ENCODE measurements at regions not wholly inside any gene's neighbourhood (a gene's known extent, or its start where the extent isn't known, plus 50 kb on each side); places are given as distances from the start of the nearest gene placed in this dataset.
"Not testable (repeated sequence)": the region's sequence is repeated elsewhere in the genome, so short reads cannot be mapped to it uniquely, and the experiment has no call there.

DNA sequence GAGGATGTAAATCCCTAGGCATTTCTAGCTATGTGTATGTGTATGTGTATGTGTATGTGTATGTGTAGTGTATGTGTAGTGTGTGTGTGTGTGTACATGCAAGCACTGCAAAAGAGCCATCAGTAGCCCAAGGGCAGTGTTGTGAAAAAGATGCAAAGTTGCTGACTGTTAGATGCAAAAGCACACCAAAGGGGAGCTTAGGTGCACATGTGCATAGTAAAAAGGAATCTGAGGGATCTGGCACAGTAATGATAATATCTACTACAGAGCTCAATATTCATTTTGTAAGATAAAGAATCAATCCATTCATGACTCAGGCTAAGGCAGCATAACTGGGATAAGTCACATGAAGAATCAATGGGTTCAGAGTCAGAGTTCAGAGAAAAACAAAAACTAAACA, 80.2 kb downstream of the TMEM47 start:
- DNase-seq: no peak

- DNase-seq: no peak
Observed at GRCh38 chrX:34565981-34566380, 91.1 kb downstream of the TMEM47 start.

- DNase-seq: no peak
Observed at GRCh38 chrX:34563804-34564203, 93.3 kb downstream of the TMEM47 start.

DNA sequence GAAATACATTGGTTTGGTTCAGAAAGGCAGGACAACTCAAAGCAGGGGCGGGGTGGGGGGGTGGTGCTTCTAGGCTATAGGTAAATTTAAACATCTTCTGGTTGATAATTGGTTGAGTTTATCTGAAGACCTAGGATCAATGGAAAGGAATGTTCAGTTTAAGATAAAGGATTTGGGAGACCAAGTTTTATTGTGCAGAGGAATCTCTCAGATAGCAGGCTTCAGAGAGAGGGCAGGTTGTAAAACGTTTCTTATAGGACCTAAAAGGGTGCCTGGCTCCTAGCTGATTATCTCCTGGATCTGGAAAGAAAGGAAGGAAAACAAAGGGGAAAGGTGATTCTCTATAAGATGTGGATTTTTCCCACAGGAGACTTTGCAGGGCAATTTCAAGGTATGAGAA, 94.0 kb downstream of the TMEM47 start:
- no peak for DNase-seq

DNA sequence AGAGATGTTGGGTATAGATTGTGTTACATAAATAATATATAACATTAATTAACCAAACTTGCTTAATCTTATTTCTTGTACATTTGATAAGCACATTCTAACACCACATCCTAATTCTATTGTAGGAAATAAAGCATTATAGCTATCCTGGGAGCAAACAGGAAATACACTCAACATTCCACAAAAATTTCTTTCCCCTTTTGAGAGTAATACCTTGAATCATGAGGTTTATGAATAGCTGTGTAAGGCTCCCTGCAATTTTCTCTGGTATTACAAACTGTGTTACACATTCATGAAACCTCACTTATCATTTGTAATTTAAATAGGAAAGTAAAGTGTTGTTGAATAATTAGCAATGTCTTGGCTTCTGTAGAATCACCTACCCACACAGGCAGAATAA, 95.1 kb downstream of the TMEM47 start:
- DNase-seq: no peak

GRCh38 chrX:34560180-34560579, 96.9 kb downstream of the TMEM47 start:
- DNase-seq: no peak

DNA sequence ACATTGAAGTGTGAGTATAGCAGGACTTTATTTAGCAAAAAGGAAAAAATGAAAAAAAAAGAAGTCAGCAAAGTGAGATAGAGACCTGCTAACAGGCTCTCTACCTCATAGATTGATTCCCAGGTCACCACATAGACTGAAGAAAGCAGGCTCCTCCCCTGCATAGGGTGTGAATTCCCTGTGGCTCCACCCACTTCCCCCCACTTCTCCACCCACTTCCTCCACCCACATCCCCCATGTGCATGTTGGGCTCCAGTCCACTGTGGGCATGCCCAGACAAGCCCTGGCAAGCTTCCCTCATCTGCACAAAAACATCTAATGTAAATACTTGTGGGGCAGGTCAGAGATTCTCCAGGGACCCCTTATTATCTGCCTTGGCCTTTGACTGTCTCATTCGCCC, 97.8 kb downstream of the TMEM47 start:
- DNase-seq: no peak

DNA sequence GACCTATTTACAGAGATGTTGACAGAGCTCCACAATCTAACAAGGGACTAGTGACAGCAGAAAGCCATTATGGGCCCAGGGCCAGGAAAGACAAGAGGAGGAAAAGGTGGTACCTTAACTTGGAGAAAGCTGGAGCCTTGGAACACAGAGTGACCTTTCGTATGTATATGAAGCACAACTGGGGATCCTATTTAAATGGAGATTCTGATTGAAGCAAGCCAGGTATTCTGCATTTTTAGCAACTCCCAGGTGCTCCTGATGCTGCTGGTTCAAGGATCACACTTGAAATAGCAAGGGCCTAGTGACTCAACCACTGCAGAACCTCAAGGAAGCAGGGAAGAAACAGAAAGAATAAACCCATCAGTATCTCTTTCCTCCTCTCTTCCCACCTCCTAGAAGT, 99.4 kb downstream of the TMEM47 start:
- no peak for DNase-seq

- DNase-seq: no peak
Observed at GRCh38 chrX:34555481-34555880, 101.6 kb downstream of the TMEM47 start.

DNA sequence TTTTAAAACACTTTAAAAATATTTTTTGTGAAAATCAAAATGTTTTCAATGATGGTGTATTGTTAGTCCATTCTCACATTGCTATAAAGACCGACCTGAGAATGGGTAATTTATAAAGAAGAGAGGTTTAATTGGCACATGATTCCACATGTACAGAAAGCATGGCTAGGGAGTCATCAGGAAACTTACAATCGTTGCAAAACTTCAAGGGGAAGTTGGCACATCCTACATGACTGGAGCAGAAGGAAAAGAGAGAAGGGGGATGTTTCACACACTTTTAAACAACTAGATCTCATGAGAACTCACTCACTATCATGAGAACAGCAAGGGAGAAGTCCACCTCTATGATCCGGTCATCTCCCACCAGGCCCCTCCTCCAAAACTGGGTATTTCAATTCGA, 110.7 kb downstream of the TMEM47 start:
- no peak for DNase-seq

- DNase-seq: no peak
Observed at GRCh38 chrX:34528081-34528480, 129.0 kb downstream of the TMEM47 start.

DNA sequence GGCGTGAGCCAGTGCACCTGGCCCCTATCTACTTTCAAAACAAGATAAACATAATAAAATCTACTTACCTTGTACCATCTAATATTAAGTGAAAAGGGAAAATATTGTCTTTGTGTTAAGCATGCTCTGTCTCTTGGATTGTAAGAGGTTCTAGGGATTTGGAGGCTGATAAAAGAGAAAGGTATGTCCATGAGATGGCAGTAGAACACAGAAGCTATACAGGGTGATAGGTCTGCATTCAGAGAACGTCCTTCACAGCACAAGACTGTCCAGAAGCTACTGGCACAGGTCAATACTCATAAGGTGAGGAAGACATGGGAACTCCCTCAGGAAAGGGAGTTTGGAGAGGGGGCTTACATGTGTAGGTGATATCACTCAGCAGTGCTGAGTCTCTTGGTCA, 135.5 kb downstream of the TMEM47 start:
- DNase-seq: no peak

- DNase-seq: no peak
Observed at GRCh38 chrX:34509394-34509793, 147.7 kb downstream of the TMEM47 start.

DNA sequence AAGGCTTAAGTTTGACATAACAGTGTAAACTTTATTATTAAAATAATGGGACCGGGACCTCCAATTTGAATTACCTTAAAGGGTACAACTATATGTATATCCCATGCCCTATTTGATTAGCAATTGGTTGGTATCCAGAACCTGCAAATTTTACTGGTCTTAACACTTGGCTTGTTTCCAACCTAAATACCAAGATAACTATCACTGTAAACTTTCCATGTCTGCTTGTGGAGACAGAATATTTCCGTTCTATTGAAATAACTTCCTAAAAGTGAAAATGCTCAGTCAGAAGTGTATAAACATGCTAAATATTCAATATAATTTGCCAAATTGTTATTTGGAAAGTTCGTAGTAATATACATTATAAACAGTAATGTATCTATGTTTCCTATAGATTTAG, 154.0 kb downstream of the TMEM47 start:
- no peak for DNase-seq

DNA sequence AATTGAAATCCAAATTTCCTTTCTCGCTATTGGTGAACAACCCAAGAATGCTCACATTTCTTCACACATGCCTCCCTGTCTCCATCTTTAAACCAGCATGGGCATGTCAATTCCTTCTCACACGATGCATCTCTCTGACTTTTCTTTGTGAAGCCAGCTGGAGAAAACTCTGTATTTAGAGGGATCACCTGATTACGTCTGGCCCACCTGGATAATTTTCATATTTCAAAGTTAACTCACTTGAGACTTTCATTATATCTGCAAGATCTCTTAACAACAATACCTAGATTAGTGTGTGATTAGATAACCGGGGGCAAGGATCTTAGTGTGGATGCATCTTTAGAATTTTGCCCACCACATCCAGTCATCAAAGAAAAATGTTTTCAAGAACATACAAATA, 164.0 kb downstream of the TMEM47 start:
- DNase-seq: no peak

- DNase-seq: no peak
Observed at GRCh38 chrX:34491126-34491525, 166.0 kb downstream of the TMEM47 start.

GRCh38 chrX:34487364-34487763, 169.7 kb downstream of the TMEM47 start:
- DNase-seq: no peak

GRCh38 chrX:34483980-34484379, 173.1 kb downstream of the TMEM47 start:
- no peak for DNase-seq

DNA sequence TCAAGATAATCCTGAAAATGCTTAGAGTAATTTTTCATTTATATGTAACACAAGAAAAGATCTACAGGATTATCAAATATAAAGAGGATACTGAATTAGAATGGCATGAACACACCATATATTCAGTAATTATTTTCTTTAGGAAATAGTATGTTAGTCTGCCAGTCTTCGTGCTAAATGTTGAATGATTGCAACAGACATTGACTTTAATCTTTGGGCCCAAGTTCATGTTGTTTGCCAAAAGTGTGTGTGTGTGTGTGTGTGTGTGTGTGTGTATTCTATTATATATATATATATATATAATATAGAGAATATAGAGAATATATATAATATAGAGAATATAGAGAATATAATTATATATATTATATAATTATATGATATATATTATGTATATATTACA, 186.6 kb downstream of the TMEM47 start:
- DNase-seq: no peak

DNA sequence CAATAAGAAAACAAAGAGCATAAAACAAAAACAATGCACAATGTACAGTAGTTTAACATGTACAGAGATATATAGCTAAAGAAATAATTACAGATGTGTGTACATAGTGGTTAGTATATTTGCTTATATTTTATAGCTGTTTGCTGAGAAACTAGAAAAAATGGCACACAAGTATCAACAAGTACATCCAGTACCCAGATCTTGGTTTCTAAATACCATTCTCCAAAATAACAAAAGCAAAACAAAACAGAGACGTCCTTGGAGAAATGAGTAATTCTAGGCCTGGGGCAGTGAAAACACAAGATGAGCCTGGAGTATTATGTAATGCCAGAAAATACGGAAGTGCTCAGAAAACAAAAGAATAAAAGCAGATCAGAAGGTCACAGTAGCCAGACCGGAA, 189.6 kb downstream of the TMEM47 start:
- DNase-seq: no peak

DNA sequence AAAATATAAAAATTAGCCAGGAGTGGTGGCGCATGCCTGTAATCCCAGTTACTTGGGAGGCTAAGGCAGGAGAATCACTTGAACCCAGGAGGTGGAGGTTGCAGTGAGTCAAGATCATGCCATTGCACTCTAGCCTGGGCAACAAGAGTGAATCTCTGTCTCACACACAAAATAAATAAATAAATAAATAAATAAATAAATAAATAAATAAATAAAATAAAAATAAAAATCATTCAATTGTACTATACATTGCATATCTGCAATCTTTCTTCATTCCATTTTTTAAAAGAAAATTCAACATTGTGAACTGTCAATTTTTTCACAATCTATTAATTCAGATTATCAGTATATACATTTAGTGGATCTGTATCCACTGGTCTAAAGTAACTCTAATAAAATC, 193.9 kb downstream of the TMEM47 start:
- not testable (repeated sequence) for DNase-seq

- DNase-seq: not testable (repeated sequence)
Observed at GRCh38 chrX:34457850-34458249, 199.2 kb downstream of the TMEM47 start.

- no peak for DNase-seq
Observed at GRCh38 chrX:34437586-34437985, 219.5 kb downstream of the TMEM47 start.

DNA sequence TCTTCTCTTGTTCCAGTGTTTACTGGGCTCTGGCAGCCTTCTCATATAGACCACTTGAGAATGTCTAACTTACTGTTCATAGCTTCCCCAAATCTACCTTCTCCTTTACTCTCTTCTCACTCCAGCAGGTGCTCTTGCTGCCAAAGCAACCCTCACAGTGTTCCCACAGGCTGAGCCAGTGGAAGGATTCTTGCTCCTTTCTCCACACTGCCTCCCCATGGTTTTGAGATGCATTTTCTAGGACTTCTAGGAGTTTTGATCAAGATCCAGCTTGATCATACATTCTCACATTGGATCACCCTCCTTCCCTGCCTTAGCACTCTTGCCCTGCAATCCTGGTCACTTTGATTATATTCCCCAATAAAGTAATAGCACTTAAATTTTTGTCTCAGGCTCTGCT, 230.8 kb downstream of the TMEM47 start:
- DNase-seq: no peak

DNA sequence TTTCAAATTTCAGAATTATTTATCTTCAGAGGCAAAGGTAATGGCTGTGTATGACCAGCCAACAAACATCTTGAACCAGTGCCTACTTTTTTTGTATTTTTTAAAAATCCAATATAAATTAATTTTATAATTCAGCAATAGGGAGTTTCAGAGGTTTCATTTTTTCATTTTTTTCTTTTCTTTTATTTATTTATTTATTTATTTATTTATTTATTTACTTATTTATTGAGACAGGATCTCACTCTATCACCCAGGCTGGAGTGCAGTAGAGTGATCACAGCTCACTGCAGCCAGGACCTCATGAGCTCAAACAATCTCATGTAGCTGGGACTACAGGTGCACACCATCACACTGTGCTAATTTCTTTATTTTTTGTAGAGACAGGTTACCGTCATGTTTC, 250.5 kb downstream of the TMEM47 start:
- DNase-seq: no peak

DNA sequence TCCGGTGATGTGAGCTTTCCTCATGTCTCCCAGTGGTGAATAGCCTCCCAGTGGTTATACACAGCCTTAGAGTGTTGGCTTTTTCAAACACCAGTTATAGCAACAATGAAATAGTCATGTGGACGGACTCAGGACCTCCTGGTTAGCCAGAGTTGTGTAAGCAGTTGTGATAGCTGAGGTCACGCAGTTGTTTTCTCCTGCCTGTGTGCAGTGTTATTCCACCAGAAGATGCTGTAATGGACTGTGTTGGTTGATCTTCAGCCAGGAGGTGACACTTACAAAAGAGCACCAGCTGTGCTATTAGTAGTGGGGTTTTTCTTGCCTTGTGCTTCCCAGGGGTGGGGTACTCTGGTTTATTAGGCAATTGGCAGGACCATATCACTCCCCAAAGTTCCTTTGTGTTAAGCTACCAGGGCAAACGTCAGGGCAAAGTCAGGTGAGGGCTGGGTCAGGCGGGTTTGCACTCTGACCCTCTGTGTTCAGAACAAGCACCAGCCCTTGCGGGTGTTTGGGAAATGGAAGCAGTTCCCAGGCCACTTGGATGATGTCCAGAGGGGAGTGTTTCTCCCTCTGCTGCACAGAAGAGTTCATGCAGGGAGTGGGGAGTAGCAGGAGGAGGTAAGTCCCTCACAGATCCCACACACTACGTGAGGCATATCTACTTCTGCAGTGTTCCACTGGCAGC, 252.6 kb downstream of the TMEM47 start:
- no peak for DNase-seq
